HG03460 (cell line): ENCODE measurements at regions not wholly inside any gene's neighbourhood (a gene's known extent, or its start where the extent isn't known, plus 50 kb on each side); places are given as distances from the start of the nearest gene placed in this dataset.

Experiments
- ATAC-seq: cut with Tn5 transposase; IDR thresholded peaks from one replicate; pipeline ENCODE4 v1.9.1; 2021; ENCODE audit not compliant: unreplicated experiment

GRCh38 chr3:117286488-117286887 lies 576.9 kb downstream of the TUSC7 start:
- ATAC-seq: no peak

GRCh38 chr3:117287602-117288001 lies 578.0 kb downstream of the TUSC7 start:
- no peak for ATAC-seq

- ATAC-seq: no peak
Observed at GRCh38 chr3:117291476-117291875, 581.9 kb downstream of the TUSC7 start.

- no peak for ATAC-seq
Observed at GRCh38 chr3:117297065-117297464, 587.5 kb downstream of the TUSC7 start.

- ATAC-seq: no peak
Observed at GRCh38 chr3:117297541-117297940, 588.0 kb downstream of the TUSC7 start.

GRCh38 chr3:117298273-117298672 lies 588.7 kb downstream of the TUSC7 start:
- no peak for ATAC-seq

GRCh38 chr3:117302428-117302827 lies 592.8 kb downstream of the TUSC7 start:
- ATAC-seq: no peak

- no peak for ATAC-seq
Observed at GRCh38 chr3:117303443-117303842, 593.9 kb downstream of the TUSC7 start.

GRCh38 chr3:117304681-117305080 lies 595.1 kb downstream of the TUSC7 start:
- ATAC-seq: no peak

- ATAC-seq: no peak
Observed at GRCh38 chr3:117305681-117306080, 596.1 kb downstream of the TUSC7 start.

GRCh38 chr3:117306299-117306698 lies 596.7 kb downstream of the TUSC7 start:
- ATAC-seq: peak; percentile 54

- no peak for ATAC-seq
Observed at GRCh38 chr3:117308353-117308752, 598.8 kb downstream of the TUSC7 start.

- no peak for ATAC-seq
Observed at GRCh38 chr3:117308756-117309155, 599.2 kb downstream of the TUSC7 start.

- ATAC-seq: no peak
Observed at GRCh38 chr3:117310536-117310935, 601.0 kb downstream of the TUSC7 start.

- ATAC-seq: no peak
Observed at GRCh38 chr3:117314441-117315150, 605.0 kb downstream of the TUSC7 start.

- no peak for ATAC-seq
Observed at GRCh38 chr3:117322866-117323265, 613.3 kb downstream of the TUSC7 start.

GRCh38 chr3:117346901-117347300 lies 637.3 kb downstream of the TUSC7 start:
- no peak for ATAC-seq

GRCh38 chr3:117348884-117349283 lies 639.3 kb downstream of the TUSC7 start:
- no peak for ATAC-seq

GRCh38 chr3:117349566-117349965 lies 640.0 kb downstream of the TUSC7 start:
- ATAC-seq: no peak

- no peak for ATAC-seq
Observed at GRCh38 chr3:117350371-117350770, 640.8 kb downstream of the TUSC7 start.

GRCh38 chr3:117355566-117355965 lies 646.0 kb downstream of the TUSC7 start:
- ATAC-seq: no peak

- no peak for ATAC-seq
Observed at GRCh38 chr3:117356091-117356705, 646.6 kb downstream of the TUSC7 start.
